Endothelial cell of umbilical vein (primary cell): ENCODE measurements at regions not wholly inside any gene's neighbourhood (a gene's known extent, or its start where the extent isn't known, plus 50 kb on each side); places are given as distances from the start of the nearest gene placed in this dataset.

ENCODE experiments used
- BruUV-seq: library from RNA; stranded (reverse); fragments of 400-500 nt; replicated peaks from 2 replicates; lab custom pipeline; 2021; lab: Mats Ljungman, UMichigan
- CTCF ChIA-PET: fragments of 300-600, 350-600 bp; sonication (Branson Sonifier 250); formaldehyde crosslinking; loops from one replicate; lab custom pipeline; 2021; ENCODE audit warnings: antibody characterized with exemption, inconsistent platforms; lab: Charles Lee
- POLR2A ChIA-PET: fragments of 300-600, 350-600 bp; sonication (Branson Sonifier 250); formaldehyde crosslinking; loops from one replicate; lab custom pipeline; 2021; ENCODE audit warnings: antibody characterized with exemption, inconsistent platforms; lab: Charles Lee
- DNase-seq: peaks from one replicate; pipeline ENCODE4 v3.0.0-alpha.2; 2011; ENCODE audit warnings: low read depth, low spot score
- FAIRE-seq: peaks from 2 replicates; lab custom pipeline; 2011; peaks lifted over from hg19 to GRCh38; lab: Jason Lieb, UNC
- H2AFZ ChIP-seq: 2 replicates; pipeline ENCODE4 v1.6.0; 2012; ENCODE audit warnings: low read depth, low read length, control low read depth, inconsistent platforms
- H3K27ac ChIP-seq: 2 replicates; pipeline ENCODE4 v1.5.1; 2011; ENCODE audit warnings: low read depth, mild to moderate bottlenecking, control low read depth, low read length, moderate library complexity; ENCODE audit not compliant: insufficient read depth
- H3K27me3 ChIP-seq, 2 experiments: 2 replicates each; pipeline versions ENCODE4 v1.6.0 to v1.6.1; 2011; ENCODE audit warnings: low read length in 2 of 2, mixed read lengths in 1 of 2; ENCODE audit not compliant: control insufficient read depth in 2 of 2, insufficient read depth in 2 of 2
- H3K36me3 ChIP-seq, 2 experiments: 2 replicates in 1 of 2; 3 replicates in 1 of 2; pipeline ENCODE4 v1.5.1; 2011; ENCODE audit warnings: low read length in 2 of 2, mild to moderate bottlenecking in 1 of 2, moderate library complexity in 1 of 2; ENCODE audit not compliant: control insufficient read depth in 2 of 2, insufficient read depth in 2 of 2; ENCODE audit errors: extremely low read depth in 1 of 2
- H3K4me1 ChIP-seq: 3 replicates; pipeline ENCODE4 v1.5.1; 2011; ENCODE audit warnings: mild to moderate bottlenecking, low read length; ENCODE audit not compliant: control insufficient read depth, insufficient read depth; ENCODE audit errors: extremely low read depth
- H3K4me2 ChIP-seq: 2 replicates; pipeline ENCODE4 v1.6.1; 2011; ENCODE audit warnings: low read length, control low read depth, mixed read lengths; ENCODE audit not compliant: insufficient read depth
- H3K4me3 ChIP-seq, 3 experiments: fragments of 200-600 bp in 1 of 3; sonication (generic), shearing (Covaris generic) in 1 of 3; replicated peaks in 1 of 3; 2 replicates each; pipeline ENCODE4 v1.5.1; 2011 to 2016; ENCODE audit warnings: control low read depth in 3 of 3, low read length in 3 of 3, mild to moderate bottlenecking in 2 of 3, inconsistent platforms in 1 of 3, low read depth in 1 of 3, moderate library complexity in 1 of 3; ENCODE audit not compliant: insufficient read depth in 1 of 3
- H3K79me2 ChIP-seq: 2 replicates; pipeline ENCODE4 v1.6.0; 2012; ENCODE audit warnings: low read length, inconsistent platforms; ENCODE audit not compliant: control insufficient read depth, insufficient read depth
- H3K9ac ChIP-seq: replicated peaks from 2 replicates; pipeline ENCODE3; 2011; ENCODE audit warnings: low read length, control low read depth; ENCODE audit not compliant: insufficient read depth; ENCODE audit errors: extremely low read depth
- H3K9me1 ChIP-seq: replicated peaks from 3 replicates; pipeline ENCODE4 v1.6.0; 2011; ENCODE audit warnings: mild to moderate bottlenecking, low read length; ENCODE audit not compliant: control insufficient read depth, insufficient read depth; ENCODE audit errors: extremely low read depth
- H3K9me3 ChIP-seq: replicated peaks from 2 replicates; pipeline ENCODE4 v1.5.1; 2012; ENCODE audit warnings: low read length, inconsistent platforms; ENCODE audit not compliant: control insufficient read depth, insufficient read depth
- H4K20me1 ChIP-seq: replicated peaks from 2 replicates; pipeline ENCODE3; 2011; ENCODE audit warnings: mild to moderate bottlenecking, low read length; ENCODE audit not compliant: control insufficient read depth, insufficient read depth; ENCODE audit errors: extremely low read depth
- CTCF ChIP-seq, 2 donors: IDR thresholded peaks; 1 replicate in 1 of 2; 2 replicates in 1 of 2; pipeline ENCODE4 v1.5.1; 2011; ENCODE audit warnings: low read length in 2 of 2, mild to moderate bottlenecking in 2 of 2, moderate library complexity in 2 of 2, control low read depth in 1 of 2, inconsistent platforms in 1 of 2, low read depth in 1 of 2; ENCODE audit not compliant: insufficient read depth in 1 of 2; ENCODE audit errors: extremely low read depth in 1 of 2
- EZH2 ChIP-seq: IDR thresholded peaks from 2 replicates; pipeline ENCODE4 v1.6.1; 2012; ENCODE audit warnings: borderline replicate concordance, low read depth, mild to moderate bottlenecking, moderate library complexity, low read length, inconsistent platforms; ENCODE audit not compliant: severe bottlenecking
- FOS ChIP-seq: IDR thresholded peaks from 2 replicates; pipeline ENCODE4 v1.6.1; 2011; ENCODE audit warnings: mild to moderate bottlenecking, low read length, moderate library complexity, borderline replicate concordance; ENCODE audit not compliant: insufficient read depth
- GATA2 ChIP-seq: IDR thresholded peaks from 2 replicates; pipeline ENCODE4 v1.7.0; 2011; ENCODE audit warnings: low read depth, mild to moderate bottlenecking, moderate library complexity, mixed read lengths, low read length; ENCODE audit not compliant: insufficient read length, insufficient read depth
- JUN ChIP-seq: IDR thresholded peaks from 2 replicates; pipeline ENCODE4 v1.6.1; 2011; ENCODE audit warnings: borderline replicate concordance, low read depth; ENCODE audit not compliant: insufficient read length, insufficient read depth
- MAX ChIP-seq: IDR thresholded peaks from 2 replicates; pipeline ENCODE4 v1.6.1; 2011; ENCODE audit not compliant: insufficient read depth, insufficient read length
- MYC ChIP-seq: IDR thresholded peaks from one replicate; pipeline ENCODE4 v1.6.1; 2011; ENCODE audit warnings: mild to moderate bottlenecking, low read depth, low read length
- POLR2A ChIP-seq: IDR thresholded peaks from 2 replicates; pipeline ENCODE4 v1.6.1; 2012; ENCODE audit warnings: low read depth, mild to moderate bottlenecking, control low read depth, low read length
- POLR2AphosphoS5 ChIP-seq: IDR thresholded peaks from 2 replicates; pipeline ENCODE4 v1.6.1; 2012; ENCODE audit warnings: low read depth, mild to moderate bottlenecking, control low read depth, low read length, moderate library complexity; ENCODE audit not compliant: insufficient read depth
- dilution Hi-C: fragments of 300-500 bp; cut with MboI; formaldehyde crosslinking; loops from one replicate; pipeline ENCODE4 v1.15.0; 2019; ENCODE audit warnings: low sequenced_read_pairs; ENCODE audit not compliant: extremely low pct_ligation_motif_present
- intact Hi-C: fragments of 100-400 bp; cut with micrococcal nuclease; formaldehyde crosslinking; loops from one replicate; pipeline ENCODE4 v1.10.0; 2022

GRCh38 chr7:45973725-45974532, 52.9 kb upstream of the IGFBP3 start:
- no peaks in the 10 kb centered on the region for H4K20me1 ChIP-seq
- intact Hi-C loops: no loop called here
- dilution Hi-C loops: no loop called here
- no peak overlapping the region for H2AFZ ChIP-seq
- DNase-seq: no peak
- no peak for FAIRE-seq
- TF ChIP-seq CTCF (IDR thresholded peaks at IDR 0.05; ENCODE audit: extremely low read depth in 1 of 2, insufficient read depth in 1 of 2, low read depth in 1 of 2, low read length in 2 of 2): no peak
- TF ChIP-seq MYC: no peak
- TF ChIP-seq MAX: no peak
- no peak for TF ChIP-seq POLR2A
- no peak for TF ChIP-seq GATA2
- no peak for TF ChIP-seq EZH2
- TF ChIP-seq FOS: no peak
- no peak for TF ChIP-seq POLR2AphosphoS5
- no peak for TF ChIP-seq JUN
- CTCF ChIA-PET: no interaction called here
- H3K9ac ChIP-seq: no peak overlapping the region
- BruUV-seq: no TSS peak
- POLR2A ChIA-PET: no interaction called here
- no peaks in the 10 kb centered on the region for H3K9me3 ChIP-seq
- H3K36me3 ChIP-seq: no peaks in the 10 kb centered on the region
- H3K4me3 ChIP-seq: no peak overlapping the region
- H3K27me3 ChIP-seq: no peaks in the 10 kb centered on the region
- H3K4me2 ChIP-seq: no peak overlapping the region
- H3K9me1 ChIP-seq: no peaks in the 10 kb centered on the region
- H3K4me1 ChIP-seq: peaks cover 12% of the 10 kb centered on the region
- no peaks in the 10 kb centered on the region for H3K79me2 ChIP-seq
- H3K27ac ChIP-seq: no peak overlapping the region
